GM21737 (cell line): ENCODE measurements at regions not wholly inside any gene's neighbourhood (a gene's known extent, or its start where the extent isn't known, plus 50 kb on each side); places are given as distances from the start of the nearest gene placed in this dataset.
"Not testable (repeated sequence)": the region's sequence is repeated elsewhere in the genome, so short reads cannot be mapped to it uniquely, and the experiment has no call there.

Experiments used
- ATAC-seq: cut with Tn5 transposase; IDR thresholded peaks from one replicate; pipeline ENCODE4 v1.9.1; 2021; ENCODE audit warnings: mild to moderate bottlenecking, moderate library complexity; ENCODE audit not compliant: unreplicated experiment

DNA sequence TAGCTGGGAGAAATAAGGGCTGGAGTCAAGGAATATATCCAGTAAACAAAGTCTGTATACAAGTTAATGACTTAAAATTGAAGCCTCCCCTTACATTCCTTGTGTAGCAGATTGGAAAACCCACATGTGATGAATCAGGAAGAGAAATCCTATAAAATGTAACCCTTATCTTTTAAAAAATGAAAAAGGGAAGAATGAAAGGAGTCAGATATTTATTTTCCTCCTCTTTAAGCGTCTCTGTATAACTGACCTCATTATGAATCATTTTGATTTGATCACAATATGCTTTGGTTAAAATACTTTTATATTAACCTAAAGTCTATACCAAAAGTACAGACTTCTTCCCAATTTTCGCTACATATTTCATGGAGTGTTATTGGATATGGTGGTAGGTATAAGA lies 316.3 kb upstream of the STAC start:
- no peak for ATAC-seq

DNA sequence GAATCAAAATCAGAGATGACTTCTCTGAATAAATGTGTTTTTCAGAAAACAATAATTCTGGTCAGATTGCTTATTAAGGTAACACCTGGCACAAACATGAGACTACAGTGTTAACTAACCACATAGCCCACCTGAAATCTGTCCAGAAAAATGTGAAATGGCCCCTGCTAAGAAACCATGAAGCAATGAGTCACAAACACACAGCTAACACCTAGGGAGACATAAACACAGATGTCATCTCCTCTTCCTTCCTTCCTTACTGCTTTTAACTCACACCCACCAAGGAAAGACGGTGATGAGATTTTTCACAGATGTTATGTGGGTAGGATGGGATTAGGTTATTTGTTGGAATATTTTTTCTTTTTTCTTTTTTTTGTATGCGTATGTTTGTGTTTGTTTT lies 315.0 kb upstream of the STAC start:
- no peak for ATAC-seq

DNA sequence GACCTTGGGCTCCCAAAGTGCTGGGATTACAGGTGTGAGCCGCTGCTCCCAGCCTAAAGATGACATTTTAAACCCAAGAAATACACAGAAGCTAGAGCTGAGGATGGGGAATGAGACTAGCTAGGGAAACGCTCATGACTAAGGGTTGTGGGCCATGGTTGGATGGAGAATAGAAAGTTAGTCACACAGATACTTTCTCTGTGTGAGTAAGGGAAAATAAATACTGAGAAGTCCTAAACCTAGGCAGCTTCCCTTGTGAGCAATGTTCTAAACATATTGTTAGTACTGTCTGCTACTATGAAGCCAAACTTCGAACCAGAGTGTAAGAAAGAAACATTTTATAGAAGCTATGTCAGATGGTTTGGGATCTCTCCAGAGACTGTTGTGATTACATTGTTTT lies 304.8 kb upstream of the STAC start:
- ATAC-seq, result no peak

DNA sequence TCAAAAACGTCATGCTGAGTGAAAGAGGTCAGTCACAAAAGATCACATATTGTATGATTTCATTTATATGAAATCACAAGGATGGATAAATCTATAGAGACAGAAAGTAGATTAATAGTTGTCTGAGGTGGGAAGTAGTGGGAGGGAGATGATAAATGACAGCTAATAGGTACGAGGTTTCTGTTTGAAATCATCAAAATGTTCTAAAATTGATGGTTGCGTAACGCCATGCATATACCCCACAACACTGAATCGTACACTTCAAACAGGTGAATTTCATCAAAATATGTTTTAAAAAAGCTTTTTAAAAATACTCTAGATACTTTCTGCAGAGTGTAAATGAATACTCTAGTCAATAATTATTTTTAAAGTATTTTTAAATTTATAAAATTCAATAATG lies 303.0 kb upstream of the STAC start:
- ATAC-seq, result no peak

DNA sequence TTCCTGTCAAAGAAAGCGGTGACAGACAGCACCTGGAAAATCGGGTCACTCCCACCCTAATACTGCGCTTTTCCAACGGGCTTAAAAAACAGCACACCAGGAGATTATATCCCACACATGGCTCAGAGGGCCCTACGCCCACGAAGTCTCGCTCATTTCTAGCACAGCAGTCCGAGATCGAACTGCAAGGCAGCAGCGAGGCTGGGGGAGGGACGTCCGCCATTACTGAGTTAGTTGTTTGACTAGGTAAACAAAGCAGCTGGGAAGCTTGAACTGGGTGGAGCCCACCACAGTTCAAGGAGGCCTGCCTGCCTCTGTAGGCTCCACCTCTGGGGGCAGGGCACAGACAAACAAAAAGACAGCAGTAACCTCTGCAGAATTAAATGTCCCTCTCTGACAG lies 297.3 kb upstream of the STAC start:
- ATAC-seq, result not testable (repeated sequence)

DNA sequence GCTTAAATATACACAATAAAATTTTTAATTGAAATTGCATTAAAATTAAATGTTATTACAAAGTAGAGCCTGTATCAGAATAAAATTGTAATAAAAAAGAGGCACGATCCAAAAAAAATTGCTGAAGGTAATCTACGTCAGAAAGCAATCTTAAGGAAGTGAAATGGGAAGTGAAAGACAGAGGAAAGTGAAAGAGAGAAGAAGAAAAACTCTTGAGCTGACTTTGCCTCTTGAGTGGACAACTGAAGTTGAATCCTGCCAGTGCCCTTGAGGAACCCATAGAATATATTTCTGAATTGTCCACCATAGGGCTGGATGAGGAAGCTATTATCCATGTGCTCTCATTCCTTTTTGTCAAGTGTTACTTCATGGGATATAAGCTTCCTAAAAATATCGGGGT lies 285.1 kb upstream of the STAC start:
- ATAC-seq, result peak; percentile 64

DNA sequence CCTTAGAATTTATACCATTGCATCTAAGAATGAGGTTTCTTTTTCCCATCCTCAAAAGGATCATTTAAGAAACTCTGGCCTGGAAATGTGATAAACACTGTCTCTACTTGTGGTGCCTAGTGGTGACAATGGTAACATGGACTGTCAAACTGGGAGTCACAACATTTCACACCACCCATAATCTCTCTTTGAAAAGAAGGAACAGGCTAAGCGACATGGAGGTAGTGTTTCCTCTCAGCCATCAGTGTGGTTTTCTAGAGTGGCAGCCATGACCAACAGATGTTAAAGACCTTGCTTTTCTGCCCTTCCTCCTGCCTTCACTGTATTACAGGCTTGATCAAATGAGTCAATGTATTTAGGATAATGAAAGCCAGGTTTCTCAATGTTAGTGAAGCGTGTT lies 283.1 kb upstream of the STAC start:
- ATAC-seq, result no peak

DNA sequence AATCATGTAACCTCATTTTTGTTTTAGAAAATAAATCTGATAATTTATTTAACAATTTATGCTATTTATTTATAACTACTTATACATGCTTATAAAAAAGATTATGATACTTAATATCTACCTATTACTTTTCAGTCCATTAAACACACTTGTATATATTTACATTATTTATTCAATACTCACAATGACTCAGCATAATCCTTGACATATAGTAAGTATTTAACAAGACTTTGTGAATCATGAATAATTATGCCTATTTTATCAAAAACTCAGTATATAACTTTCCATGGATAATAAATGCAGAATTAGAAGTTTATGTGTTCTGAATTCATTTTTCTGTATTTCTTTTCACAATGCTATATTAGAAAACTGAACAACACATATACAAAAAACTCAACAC lies 266.0 kb upstream of the STAC start:
- ATAC-seq, result no peak

DNA sequence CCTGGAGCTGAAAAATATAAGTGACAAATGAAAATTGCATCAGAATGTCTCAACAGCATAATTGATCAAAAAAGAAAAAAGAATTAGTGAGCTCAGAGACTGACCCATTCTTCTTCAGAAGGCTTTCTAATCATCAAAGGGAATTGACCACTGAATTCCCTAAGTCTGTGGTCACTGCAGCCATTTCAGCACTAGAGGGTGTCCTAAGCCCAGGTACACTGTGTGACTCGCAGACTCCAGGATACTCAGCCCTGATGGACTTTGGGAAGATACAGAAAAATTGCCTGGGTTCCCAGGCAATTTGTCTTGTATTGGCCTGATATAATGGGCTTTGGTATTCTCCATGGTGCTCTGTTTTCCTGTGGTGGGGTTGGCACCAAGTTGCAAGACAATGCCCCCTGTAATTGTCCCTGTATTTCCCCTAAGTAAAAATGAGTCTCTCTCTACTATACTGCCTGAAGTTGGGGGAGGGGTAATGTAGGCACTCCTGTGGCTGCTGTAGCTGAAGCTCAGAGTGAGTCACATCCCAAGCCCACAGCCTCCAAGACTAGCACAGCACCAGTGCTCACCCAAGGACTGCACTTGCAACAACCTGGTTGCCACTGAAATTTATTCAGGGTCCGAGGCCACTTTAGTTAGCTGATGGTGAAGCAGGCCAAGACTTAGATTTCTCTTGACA lies 256.0 kb upstream of the STAC start:
- ATAC-seq, result no peak

DNA sequence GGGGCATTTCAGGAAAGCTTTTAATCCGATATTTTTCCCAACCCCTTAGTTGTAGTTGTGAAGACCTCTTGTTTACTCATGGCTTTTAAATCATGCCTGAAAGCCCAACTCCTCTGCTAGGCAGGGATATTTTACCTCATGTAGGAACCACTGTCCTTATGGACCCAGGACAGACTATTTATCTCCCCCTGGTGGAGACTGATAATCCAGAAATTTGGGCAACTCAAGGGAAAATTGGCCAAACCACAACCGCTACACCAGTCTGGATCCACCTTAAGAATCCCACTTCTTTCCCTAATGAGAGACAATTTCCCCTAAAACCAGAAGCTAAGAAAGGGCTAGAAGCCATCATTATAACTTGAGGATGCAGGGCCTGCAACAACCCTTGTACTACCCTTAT lies 248.1 kb upstream of the STAC start:
- no peak for ATAC-seq

DNA sequence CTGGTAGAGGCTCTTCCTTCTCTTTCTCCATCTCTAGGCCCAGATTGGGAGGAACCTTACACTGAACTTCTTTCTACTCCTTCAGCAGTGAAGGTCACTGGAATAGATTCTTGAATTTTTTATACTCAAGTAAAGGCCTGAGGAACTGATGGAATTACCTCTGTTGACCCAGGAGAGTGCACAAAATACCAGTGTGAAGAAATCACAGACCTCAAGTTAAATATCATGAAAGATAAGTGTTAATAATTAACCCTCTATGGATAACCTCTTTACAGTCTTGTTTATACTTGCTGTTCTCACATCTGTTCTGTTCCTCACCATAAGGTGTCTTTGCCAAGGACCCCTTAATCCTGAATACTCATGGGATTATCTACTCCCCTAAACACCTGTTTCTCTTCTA lies 244.4 kb upstream of the STAC start:
- ATAC-seq, result no peak

DNA sequence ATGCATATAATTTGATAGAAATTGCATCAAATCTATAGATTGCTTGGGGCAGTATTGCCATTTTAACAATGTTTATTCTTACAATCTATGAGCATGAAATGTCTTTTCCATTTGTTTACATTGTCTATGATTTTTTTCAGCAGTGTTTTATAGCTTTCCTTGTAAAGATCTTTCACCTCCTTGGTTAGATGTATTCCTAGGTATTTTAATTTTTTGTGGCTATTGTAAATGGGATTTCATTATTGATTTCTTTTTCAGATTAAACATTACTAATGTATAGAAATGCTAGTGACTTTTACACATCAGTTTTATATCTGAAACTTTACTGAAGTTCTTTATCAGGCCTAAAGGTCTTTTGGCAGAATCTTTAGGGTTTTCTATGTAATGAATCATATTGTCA lies 237.6 kb upstream of the STAC start:
- no peak for ATAC-seq

DNA sequence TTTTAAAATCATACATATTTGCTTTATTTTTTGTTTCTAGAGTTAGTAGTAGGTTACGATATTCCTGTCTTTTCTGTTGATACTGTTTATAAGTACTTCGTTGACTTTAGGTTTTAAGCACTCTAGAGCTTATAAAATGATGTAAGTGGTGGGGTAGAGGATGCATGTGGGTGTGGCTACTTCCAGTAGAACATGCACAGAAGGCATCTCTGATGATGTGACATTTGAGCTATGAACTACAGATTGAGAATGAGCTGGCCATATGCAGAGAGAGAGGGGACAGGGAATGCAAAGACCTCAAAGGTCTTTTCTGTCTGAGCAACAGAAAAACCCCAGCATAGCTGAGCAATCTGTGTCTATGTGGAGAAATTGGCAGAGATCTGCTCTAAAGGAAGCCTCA lies 233.9 kb upstream of the STAC start:
- no peak for ATAC-seq

DNA sequence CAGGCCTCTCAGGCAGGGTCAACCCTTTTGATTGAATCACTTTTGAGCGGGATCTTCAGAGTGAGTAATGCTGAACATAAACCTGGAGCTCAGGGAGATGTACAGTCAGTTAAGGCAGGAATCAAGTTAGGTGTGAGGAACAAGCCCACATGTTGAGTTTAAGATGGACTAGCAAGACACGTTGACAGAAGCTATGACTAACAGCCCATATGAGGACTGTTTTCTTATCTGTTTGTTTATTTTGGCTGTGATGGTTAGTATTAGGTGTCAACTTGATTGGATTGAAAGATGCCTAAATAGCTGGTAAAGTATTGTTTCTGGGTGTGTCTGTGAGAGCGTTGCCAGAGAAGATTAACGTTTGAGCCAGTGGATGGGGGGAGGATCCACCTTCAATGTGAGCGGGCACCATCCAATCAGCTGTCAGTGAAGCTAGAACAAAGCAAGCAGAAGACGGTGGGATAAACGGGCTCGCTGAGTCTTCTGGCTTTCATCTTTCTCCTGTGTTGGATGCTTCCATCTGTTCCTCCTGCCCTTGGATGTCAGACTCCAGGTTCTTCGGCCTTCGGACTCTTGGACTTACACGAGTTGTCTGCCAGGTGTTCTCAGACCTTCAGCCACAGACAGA lies 232.3 kb upstream of the STAC start:
- ATAC-seq, result no peak

DNA sequence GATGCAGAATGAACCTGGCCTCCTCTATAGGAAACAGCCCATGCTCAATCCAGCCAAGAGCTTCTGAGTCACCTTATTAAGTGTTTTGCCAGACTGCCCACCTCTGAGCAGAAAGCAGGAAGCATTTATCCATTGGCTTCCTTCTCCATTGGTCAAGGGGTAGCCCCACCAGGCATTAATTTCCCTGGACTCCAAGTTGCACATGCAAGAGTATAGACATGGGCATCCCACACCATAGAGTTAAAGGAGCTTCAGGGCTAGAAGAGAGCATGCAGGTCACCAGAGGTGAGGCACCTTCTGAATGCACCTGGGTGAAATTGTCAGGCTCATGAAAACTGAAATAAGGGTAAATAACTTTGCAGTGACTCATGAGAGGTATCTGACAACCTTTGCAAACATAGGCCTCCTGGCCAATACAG lies 230.8 kb upstream of the STAC start:
- no peak for ATAC-seq

DNA sequence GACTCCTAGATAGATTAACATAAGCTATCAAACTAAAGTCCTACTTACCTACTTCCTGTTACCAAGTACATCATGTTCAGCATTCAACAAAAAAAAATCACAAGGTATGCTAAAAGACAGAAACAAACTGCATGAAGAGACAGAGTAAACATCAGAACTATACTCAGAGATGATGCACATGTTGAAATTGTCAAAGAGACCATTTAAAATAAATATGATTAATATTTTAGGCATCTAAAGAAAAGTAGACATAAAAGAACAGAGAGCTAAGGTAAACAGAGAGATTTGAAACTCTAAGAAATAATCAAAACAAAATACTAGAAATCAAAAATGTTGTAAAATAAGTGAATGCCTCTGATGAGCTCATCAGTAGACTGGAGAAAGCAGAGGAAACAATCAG lies 224.8 kb upstream of the STAC start:
- no peak for ATAC-seq

DNA sequence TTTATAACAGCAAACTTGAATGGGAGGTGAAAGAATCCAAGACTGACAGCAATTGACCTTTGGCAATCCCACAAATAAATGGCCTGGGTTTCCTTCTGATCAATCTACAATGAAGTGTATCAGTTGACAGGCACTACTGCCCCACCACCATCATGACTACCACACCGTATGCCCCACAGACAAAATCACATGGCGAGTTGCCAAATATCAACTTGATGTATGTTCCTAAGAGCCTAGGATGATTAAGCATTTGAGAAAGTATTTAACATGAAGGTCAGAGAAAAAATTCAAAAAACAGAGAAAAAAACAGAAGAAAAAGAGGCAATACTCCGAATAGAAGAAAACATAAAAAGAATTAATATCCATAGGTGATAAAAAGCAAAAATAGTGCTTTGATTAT lies 215.9 kb upstream of the STAC start:
- ATAC-seq, result no peak

DNA sequence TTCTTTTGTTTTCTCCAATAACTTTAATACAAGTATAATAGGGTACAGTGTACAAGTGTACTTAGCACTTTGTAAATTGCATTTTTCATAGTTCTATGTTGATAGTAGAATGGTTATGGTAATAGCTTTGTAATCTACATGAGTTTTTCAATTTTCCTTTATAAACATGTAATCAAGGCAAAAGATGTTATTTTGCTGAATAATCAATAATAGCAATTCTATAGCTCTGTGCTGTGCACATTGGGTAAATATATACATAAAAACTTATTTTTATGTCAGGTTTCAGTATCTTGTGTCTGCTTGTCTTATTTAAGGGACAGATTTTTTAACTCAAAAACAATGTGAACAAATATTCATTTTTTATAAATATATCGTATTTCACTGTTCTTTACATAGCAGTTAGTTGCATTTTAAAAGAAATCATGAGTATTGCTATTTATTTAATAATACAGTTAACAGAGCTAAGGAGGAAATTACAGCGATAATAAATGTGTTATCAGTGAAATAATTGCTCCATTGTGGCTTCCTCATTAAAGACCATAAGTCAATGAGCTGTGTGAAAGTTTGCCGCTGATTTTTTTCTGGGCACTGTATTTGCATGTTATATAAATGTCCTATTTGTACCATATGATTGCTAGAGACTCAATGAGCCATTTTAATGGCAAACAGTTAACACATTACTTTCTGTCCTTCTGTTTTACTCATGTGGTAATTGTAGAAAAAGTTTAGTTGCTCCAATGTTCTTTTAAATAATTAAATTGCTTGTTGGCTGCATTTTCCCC lies 214.6 kb upstream of the STAC start:
- ATAC-seq, result no peak

DNA sequence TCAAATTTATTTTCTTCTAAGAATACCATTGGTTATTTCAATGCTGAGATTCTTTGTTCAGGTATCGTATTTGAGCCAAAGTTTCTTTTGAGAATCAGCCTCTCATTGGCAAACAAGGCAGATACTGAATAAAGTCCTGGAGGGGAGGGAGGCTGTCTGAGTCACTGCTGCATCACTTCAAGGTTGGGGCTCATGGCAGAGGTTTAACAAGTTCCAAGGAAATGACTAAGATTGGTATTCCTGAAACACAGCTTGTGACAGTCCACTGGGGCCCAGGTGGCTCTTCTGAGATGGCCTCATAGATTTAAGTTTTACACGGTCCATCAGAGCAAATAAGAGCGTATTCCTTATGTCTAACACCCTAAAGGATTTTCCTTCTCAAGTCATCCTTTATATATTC lies 213.8 kb upstream of the STAC start:
- ATAC-seq, result no peak

DNA sequence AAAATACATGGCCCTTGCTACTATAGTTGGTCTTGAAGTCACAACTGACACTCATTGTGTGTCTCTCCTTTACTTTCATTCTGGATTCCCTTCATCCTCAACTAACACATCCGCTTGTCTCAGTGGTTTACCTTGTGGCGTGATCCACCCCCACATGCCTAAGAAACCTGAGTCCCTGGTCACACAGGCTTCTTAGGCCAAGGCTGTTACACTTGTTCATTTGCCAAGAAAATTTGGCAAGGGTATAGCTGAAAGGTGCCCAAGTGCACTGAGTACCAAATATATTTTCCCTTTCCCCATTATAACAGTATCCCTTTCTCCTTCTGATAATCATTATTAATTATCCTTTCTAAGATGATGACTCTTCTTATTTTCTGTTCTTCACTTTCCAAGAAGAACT lies 207.6 kb upstream of the STAC start:
- no peak for ATAC-seq

DNA sequence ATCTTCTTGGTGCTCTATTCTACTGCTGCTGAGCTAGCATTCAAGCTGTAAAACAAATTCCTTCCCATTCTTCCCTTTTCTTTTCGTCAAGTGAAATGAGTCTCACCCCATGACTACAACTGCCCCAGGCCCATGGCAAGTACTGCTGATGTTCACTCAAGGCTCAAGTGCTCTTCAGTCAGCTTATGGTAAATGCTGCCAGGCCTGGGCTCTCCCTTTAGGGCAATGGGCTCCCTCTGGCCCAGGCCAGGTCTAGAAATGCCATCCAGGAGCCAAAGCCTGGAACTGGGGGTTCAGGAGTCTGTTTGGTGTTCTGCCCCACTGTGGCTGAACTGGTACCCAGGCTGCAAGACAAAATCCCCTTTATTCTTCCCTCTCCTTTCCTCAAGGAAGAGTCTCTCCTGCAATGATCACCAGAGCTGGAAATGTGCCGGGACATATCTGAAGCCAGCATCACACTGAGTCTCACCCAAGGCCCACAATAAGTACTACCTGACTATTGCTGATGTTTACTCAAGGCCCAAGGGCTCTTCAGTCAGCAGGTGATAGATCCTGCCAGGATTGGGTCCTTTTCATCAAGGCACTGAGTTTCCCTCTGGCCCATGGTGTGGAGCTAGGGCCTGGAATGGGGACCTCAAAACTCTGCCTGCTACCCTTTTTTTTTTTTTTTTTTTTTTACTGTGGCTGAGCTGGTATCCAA lies 205.0 kb upstream of the STAC start:
- no peak for ATAC-seq
